Midbrain (tissue), 1 donor: ENCODE measurements at regions not wholly inside any gene's neighbourhood (a gene's known extent, or its start where the extent isn't known, plus 50 kb on each side); places are given as distances from the start of the nearest gene placed in this dataset.
"Not testable (repeated sequence)": the region's sequence is repeated elsewhere in the genome, so short reads cannot be mapped to it uniquely, and the experiment has no call there.

Experiments used
- DNase-seq: peaks from one replicate; lab custom pipeline; 2025; lab: John Stamatoyannopoulos, UW

DNA sequence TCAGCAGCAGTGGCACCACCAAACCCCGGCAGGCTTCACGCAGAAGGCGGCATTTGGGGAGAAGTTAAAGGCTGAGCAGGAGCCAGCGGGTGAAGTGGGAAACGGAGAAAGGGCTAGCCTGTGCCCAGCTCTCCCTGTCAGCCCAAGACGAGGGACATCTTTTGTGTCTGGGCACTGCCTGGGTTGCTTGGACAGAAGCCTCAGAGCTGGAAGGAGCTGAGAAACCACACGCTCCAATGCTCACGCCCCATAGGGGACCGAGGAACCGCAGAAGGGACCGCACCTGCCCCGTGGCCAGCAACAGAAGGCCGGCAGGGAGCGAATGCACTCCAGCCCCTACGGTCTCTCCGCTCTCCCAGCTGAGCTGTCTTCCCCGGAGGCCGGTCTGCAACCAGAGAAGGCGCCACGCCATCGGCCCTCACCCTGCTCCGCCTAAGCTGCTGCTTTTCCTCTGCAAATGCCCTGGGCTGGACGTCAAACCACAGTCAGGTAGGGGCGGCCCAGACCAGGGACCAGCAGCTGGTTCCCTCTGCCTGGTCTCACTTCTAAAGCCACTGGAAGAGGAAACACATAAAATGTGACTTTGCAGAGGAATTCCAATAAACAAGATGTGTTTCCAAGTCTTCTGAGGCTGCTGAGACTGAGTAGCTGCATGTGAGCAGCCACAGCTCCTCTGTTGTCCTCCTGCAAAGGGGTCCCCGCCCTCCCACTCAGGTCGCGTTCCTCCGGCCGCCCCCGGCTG is 182.4 kb upstream of the ZNF469 start:
- not testable (repeated sequence) for DNase-seq

- no peak for DNase-seq
Observed at GRCh38 chr16:88200896-88201185, 181.9 kb upstream of the ZNF469 start.

- DNase-seq, result not testable (repeated sequence)
Observed at GRCh38 chr16:88201611-88202010, 181.1 kb upstream of the ZNF469 start.

DNA sequence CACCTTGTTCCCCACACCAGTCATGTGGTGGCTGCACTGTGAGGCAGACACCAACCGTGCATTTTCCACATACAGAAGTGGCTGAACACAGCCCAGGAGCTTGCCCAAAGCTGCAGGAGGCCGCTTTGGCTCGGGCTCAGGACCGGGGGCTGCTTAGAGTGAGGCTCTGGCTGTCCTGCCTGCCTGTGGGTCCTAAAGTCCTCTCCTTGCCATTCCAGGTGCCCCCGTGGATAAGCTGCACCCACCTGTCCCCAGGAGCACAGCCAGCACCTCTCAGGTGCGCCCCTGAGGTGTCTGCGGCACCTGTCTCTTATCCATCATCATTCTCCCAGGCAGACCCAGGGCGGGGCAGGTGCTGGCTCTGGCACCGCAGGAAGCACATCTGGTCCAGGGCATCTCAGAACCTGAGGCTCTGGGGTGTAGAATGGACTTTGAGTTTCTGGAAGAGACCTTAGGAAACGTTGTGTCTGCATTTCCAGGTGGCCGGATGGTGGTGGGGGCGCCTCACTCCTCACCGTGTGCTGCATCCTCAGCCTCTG is 180.5 kb upstream of the ZNF469 start:
- no peak for DNase-seq

- DNase-seq, result not testable (repeated sequence)
Observed at GRCh38 chr16:88202856-88203681, 179.7 kb upstream of the ZNF469 start.

GRCh38 chr16:88204131-88205110 is 178.3 kb upstream of the ZNF469 start:
- not testable (repeated sequence) for DNase-seq

DNA sequence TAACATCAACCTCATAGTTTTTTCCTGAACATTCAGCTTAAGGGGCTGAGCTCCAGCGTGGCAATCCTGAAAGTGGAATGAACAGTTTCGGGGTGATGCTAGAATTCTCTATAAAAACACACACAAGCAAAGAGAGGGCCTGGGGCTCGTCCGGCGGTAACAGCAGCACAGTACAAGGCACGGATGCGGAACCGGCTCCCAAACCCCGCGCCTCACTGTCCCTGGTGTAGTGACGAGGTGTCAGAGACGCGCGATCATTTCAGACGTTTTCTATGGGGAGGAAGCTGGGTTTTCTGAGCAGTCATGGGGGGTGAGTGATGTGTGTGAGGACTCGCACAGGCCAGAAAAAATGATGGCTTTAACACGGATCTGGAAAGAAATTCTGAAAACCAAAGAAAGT is 177.3 kb upstream of the ZNF469 start:
- DNase-seq, result not testable (repeated sequence)

DNA sequence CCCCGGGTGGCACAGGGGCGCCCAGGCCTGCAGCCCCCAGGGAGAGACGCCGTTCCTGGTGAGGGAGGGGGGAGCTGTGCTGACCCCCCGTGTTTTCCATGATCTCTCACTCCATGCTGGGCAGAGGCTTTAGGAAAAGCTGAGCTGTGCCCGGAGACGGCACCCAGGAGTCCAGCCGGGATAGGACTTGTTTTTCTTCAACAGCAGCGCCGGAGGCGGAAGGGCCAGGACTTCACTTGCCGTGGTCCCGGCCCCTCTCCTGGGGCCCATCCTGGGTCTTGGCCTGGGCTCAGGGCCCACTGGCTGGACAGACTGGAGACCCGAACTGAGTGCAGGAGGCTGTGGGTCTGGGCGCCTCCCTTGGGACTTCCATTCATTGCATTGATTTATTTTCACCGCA is 176.8 kb upstream of the ZNF469 start:
- DNase-seq, result not testable (repeated sequence)

DNA sequence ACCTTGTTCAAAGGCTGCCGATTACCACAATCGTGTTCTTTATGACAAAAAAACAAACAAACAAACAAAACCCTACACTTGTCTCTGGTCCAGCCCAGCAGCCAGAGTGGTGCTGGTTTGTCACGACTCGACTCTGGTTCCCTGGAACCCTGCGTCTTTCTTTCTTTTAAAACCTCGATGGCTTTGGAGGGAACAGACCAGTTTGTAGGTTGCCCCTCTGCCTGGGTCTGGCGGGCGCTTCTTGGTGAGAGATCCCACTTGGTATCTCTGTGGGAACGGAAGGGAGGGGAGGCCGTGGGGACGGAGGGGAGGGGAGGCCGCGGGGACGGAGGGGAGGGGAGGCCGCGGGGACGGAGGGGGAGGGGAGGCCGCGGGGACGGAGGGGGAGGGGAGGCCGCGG is 176.2 kb upstream of the ZNF469 start:
- not testable (repeated sequence) for DNase-seq

GRCh38 chr16:88208112-88208511 is 174.6 kb upstream of the ZNF469 start:
- DNase-seq, result no peak

DNA sequence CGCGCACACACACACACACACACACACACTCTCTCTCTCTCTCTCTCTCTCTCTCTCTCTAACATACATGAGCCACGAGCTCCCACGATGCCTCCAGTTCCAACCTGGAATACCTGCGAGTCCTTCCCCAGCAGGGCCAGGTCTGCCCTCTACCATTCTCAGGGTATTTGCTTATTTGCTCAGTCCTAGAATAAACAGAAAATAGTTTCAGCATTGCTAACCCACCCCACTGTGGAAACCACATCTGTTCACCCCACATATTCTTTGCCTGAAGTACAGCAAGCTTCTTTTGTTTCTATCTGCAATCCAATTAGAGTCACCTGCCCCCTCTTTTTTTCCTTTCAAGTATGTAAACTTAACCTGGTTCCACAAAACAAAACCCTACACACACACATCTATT is 174.0 kb upstream of the ZNF469 start:
- DNase-seq, result not testable (repeated sequence)

DNA sequence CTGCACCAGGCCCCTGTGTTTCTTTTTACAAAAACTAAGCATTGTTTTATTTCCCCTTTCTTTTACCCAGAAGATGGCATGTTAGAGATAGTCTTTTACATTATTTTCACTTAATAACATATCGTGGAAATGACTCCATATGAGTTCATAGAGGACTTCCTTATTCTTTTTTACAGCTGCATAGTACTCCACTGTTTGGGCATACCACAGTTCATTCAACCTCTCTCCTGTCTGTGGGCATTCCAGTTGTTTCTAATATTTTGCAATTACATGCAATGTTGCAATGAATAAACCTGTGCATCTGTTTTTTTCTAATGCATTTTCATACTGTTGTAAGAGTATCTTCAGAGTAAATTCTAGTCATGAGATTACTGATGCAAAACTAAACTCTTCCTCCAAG is 173.2 kb upstream of the ZNF469 start:
- DNase-seq, result not testable (repeated sequence)

GRCh38 chr16:88213937-88214336 is 168.8 kb upstream of the ZNF469 start:
- DNase-seq, result not testable (repeated sequence)

GRCh38 chr16:88221001-88221761 is 161.6 kb upstream of the ZNF469 start:
- DNase-seq, result not testable (repeated sequence)

- DNase-seq, result not testable (repeated sequence)
Observed at GRCh38 chr16:88223696-88224095, 159.1 kb upstream of the ZNF469 start.

DNA sequence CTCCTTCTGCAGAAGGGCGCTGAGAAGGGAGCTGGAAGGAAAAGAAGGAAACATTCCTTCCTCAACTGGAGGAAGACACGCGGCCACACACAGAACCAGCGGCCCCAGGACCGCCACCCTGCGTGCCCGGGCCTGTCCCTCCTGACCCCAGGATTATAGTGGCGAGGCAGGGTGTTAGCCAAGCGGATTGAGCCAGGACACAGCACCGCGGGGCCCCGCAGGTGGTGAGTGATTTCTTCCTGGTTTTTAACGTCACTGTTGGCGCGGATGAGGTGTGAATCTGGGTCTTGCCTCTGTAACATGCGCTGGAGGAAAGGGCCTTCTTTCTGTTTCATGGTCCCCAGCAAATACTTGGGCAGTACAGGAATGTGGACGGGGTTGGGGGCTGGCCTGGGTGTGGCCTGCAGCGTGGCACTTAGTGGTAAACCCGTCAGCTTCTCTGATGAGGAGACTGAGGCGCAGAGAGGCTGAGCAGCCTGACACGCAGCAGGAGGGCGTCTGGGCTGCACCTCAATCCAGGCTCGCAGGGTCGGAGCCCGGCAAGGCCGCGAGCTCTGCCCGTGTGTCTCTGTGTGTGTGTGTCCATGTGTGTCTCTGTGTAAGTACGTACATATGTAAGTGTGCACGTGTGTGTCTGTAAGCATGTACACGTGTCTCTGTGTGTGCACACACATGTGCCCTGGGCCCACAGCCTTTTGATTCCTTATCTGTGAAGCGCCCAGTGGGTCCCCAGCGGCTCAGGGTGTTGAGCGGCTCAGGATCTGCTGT is 158.4 kb upstream of the ZNF469 start:
- not testable (repeated sequence) for DNase-seq

DNA sequence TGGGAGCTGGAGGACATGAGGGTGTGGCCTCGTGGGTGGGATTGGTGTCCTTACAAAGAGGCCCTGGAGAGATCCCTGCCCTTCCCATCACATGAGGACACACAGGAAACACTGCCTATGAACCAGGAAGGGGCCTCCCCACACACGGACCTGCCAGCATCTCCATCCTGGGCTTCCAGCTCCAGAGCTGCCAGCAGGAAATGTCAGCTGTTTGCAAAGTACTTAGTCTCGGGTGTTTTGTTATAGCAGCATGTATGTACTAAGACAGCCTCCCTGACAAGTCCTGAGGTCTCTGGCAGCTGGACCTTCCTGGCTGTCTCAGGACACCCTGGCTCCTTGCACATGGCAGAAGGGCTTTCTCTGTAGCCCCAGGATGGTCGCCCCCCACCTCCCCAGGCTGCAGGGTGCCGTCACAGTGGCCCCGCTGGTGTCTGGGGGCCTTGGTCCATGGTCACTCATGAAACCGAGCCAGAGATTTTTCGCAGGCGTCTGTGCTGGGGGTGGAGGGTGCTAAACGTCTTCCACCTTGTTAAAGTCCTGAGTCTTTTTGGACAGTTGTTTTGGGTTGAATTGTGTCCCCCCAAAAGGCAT is 157.0 kb upstream of the ZNF469 start:
- not testable (repeated sequence) for DNase-seq

DNA sequence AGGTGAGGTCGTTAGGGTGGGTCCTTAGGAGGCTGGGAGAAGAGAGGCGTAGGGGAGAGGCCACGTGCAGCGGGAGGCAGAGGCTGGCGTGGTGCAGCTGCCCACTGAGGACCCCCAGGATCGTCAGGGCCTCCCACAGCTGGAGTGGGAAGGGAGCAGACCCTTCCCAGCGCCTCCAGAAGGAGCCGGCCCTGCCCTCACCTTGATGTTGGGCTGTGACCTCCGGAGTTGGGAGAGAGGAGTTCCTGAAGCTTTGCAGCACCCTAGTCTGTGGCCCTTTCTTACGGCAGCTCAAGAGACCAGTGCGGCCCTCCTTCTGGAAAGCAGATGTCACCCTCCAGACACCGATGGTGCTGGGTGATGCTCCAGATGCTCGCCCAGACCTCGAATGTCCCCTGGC is 156.5 kb upstream of the ZNF469 start:
- not testable (repeated sequence) for DNase-seq

- not testable (repeated sequence) for DNase-seq
Observed at GRCh38 chr16:88227026-88227721, 155.6 kb upstream of the ZNF469 start.
